Panc1 (cell line): ENCODE measurements at regions not wholly inside any gene's neighbourhood (a gene's known extent, or its start where the extent isn't known, plus 50 kb on each side); places are given as distances from the start of the nearest gene placed in this dataset.

ENCODE experiments used
- TCF7L2 ChIP-seq: IDR thresholded peaks from 2 replicates; pipeline ENCODE4 v1.6.1; 2011; ENCODE audit warnings: mild to moderate bottlenecking, low read depth, low read length, inconsistent platforms
- TF ChIP-seq, protein P1 (sequence below): fragments of 450-650 bp; IDR thresholded peaks from 2 replicates; pipeline ENCODE4 v1.5.1; 2017; ENCODE audit warnings: mild to moderate bottlenecking

DNA sequence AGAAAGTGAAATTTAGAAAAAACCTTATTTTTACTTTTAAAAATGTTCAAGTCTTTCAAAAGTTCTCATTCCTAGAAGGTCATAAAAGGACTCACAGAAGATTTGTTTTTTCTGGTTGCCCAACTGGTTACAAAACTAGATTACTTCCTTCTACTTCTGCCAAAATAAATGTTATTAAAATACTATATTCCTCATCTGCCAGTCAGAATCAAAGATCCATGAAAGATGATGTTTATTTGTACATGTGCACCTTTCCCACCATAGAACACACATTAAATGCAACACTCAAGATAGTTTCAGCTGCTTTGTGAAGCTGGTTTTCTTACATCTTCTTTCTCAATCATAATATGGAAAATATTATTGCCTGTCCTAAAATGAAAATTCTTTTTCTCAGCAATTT lies 465.4 kb downstream of the ETV1 start:
- no peak for TF ChIP-seq TCF7L2
- TF ChIP-seq, protein P1, sequence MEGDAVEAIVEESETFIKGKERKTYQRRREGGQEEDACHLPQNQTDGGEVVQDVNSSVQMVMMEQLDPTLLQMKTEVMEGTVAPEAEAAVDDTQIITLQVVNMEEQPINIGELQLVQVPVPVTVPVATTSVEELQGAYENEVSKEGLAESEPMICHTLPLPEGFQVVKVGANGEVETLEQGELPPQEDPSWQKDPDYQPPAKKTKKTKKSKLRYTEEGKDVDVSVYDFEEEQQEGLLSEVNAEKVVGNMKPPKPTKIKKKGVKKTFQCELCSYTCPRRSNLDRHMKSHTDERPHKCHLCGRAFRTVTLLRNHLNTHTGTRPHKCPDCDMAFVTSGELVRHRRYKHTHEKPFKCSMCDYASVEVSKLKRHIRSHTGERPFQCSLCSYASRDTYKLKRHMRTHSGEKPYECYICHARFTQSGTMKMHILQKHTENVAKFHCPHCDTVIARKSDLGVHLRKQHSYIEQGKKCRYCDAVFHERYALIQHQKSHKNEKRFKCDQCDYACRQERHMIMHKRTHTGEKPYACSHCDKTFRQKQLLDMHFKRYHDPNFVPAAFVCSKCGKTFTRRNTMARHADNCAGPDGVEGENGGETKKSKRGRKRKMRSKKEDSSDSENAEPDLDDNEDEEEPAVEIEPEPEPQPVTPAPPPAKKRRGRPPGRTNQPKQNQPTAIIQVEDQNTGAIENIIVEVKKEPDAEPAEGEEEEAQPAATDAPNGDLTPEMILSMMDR = no peak
